Type B pancreatic cell (in vitro differentiated cells): ENCODE measurements at regions not wholly inside any gene's neighbourhood (a gene's known extent, or its start where the extent isn't known, plus 50 kb on each side); places are given as distances from the start of the nearest gene placed in this dataset.

Experiments
- DNase-seq: peaks from one replicate; pipeline ENCODE4 v3.0.0; 2021; ENCODE audit warnings: mixed read lengths; ENCODE audit not compliant: unreplicated experiment; ENCODE audit errors: extremely low spot score
- H3K27ac Mint-ChIP-seq: 2 replicates; pipeline ENCODE4 v1.8.0; 2021; ENCODE audit warnings: mild to moderate bottlenecking, mixed read lengths
- H3K27me3 Mint-ChIP-seq: 2 replicates; pipeline ENCODE4 v1.8.0; 2021; ENCODE audit warnings: mixed read lengths
- H3K36me3 Mint-ChIP-seq: 2 replicates; pipeline ENCODE4 v1.8.0; 2021; ENCODE audit warnings: mixed read lengths
- H3K4me1 Mint-ChIP-seq: one replicate; pipeline ENCODE4 v1.8.0; 2021; ENCODE audit warnings: mixed read lengths; ENCODE audit not compliant: unreplicated experiment
- H3K4me3 Mint-ChIP-seq: 2 replicates; pipeline ENCODE4 v1.8.0; 2021; ENCODE audit warnings: mild to moderate bottlenecking, mixed read lengths
- H3K9me3 Mint-ChIP-seq: 2 replicates; pipeline ENCODE4 v1.8.0; 2021; ENCODE audit warnings: mixed read lengths
- CTCF ChIP-seq: fragments of 200-600 bp; sonication (generic); conservative IDR thresholded peaks from 2 replicates; pipeline ENCODE4 v1.5.0; 2021; ENCODE audit warnings: antibody characterized with exemption, mild to moderate bottlenecking

- Mint-ChIP-seq H3K27ac (no peak overlapping the region), H3K36me3 (no peaks in the 10 kb centered on the region), H3K4me1 (peaks cover 15% of the 10 kb centered on the region), H3K4me3 (no peak overlapping the region), H3K9me3 (no peaks in the 10 kb centered on the region), H3K27me3 (peaks cover 2% of the 10 kb centered on the region)
- TF ChIP-seq CTCF, result no peak
- DNase-seq, result no peak
Measured at GRCh38 chr17:72370819-72371218, 250.0 kb downstream of the SOX9 start.

GRCh38 chr17:72372185-72372584 is 251.4 kb downstream of the SOX9 start:
- Mint-ChIP-seq H3K4me3 (no peak overlapping the region), H3K36me3 (no peaks in the 10 kb centered on the region), H3K4me1 (peaks cover 21% of the 10 kb centered on the region), H3K27ac (no peak overlapping the region), H3K9me3 (no peaks in the 10 kb centered on the region), H3K27me3 (peaks cover 2% of the 10 kb centered on the region)
- no peak for DNase-seq
- no peak for TF ChIP-seq CTCF

GRCh38 chr17:72373910-72374741 is 253.3 kb downstream of the SOX9 start:
- DNase-seq, result no peak
- Mint-ChIP-seq H3K4me3 (no peak overlapping the region), H3K9me3 (no peaks in the 10 kb centered on the region), H3K4me1 (peaks cover 29% of the 10 kb centered on the region), H3K27ac (no peak overlapping the region), H3K27me3 (peaks cover 2% of the 10 kb centered on the region), H3K36me3 (no peaks in the 10 kb centered on the region)
- no peak for TF ChIP-seq CTCF

GRCh38 chr17:72376526-72377345 is 255.9 kb downstream of the SOX9 start:
- Mint-ChIP-seq H3K4me3 (peak overlapping the region; percentile 75), H3K27ac (peak overlapping the region; percentile 69), H3K36me3 (no peaks in the 10 kb centered on the region), H3K4me1 (peaks cover 45% of the 10 kb centered on the region), H3K9me3 (no peaks in the 10 kb centered on the region), H3K27me3 (peaks cover 2% of the 10 kb centered on the region)
- DNase-seq, result no peak
- TF ChIP-seq CTCF, result no peak

- no peak for DNase-seq
- Mint-ChIP-seq H3K27me3 (peaks cover 3% of the 10 kb centered on the region), H3K9me3 (no peaks in the 10 kb centered on the region), H3K36me3 (no peaks in the 10 kb centered on the region), H3K27ac (peak overlapping the region; percentile 44), H3K4me1 (peaks cover 64% of the 10 kb centered on the region), H3K4me3 (no peak overlapping the region)
- TF ChIP-seq CTCF, result no peak
Measured at GRCh38 chr17:72378414-72379390, 257.9 kb downstream of the SOX9 start.
